KBM-7 (cell line): ENCODE measurements at regions not wholly inside any gene's neighbourhood (a gene's known extent, or its start where the extent isn't known, plus 50 kb on each side); places are given as distances from the start of the nearest gene placed in this dataset.

Source experiments
- DNase-seq: peaks from one replicate; pipeline ENCODE4 v3.0.0-alpha.2; 2015
- in situ Hi-C: fragments of 300-500 bp; cut with MboI; formaldehyde crosslinking; loops from 2 replicates; pipeline ENCODE4 v1.14.3; 2020; ENCODE audit warnings: low sequenced_read_pairs, low pct_unique_long_range_greater_than_20kb, mixed read lengths

DNA sequence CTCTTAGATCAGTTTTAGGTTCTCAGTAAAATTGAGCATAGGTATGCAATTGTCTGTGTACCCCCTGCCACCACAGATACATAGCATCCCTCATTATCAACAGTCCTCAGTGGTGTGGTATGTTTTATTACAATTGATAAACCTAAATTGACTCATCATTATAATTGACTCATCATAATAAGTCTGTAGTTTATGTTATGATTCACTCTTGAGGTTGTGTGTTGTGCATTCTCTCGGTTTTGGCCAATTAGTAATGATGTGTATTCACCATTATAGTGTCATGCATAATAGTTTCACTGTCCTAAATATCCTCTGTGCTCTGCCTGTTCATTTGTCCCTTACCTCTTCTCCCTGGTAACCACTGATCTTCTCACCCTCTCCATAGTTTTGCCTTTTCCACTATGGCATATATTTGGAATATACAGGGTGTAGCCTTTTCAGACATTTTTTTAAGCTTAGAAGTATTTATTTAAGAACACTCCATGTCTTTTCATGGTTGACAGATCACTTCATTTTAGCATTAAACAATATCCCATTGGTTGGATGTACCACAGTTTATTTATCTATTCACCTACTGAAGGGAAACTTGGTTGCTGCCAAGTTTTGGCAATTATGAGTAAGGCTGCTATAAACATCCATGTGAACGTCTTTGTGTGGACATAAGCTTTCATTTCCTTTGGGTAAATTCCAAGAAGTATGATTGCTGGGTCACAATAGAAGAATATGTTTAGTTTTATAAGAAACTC is 1620.6 kb upstream of the MIR17HG start:
- no peak for DNase-seq
- in situ Hi-C loops = no loop called here

GRCh38 chr13:89733829-89734228 is 1613.7 kb upstream of the MIR17HG start:
- in situ Hi-C loops = no loop called here
- DNase-seq = no peak

DNA sequence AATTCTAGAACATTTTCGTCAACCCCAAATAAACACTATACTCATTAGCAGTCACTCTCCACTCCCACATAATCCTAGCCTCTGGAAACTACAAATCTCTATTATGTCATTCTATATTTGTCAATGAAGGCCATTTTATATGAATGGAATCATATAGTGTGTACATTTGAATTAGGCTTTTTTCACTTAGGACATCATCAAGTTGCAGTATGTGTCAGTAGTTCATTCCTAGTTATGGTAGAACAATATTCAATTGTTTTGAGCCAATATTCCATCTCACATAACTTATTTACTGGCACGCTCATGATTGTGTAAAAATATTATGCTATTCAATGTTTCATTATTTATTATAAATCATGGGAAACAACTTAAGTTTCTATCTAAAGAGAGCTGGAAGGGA is 1610.4 kb upstream of the MIR17HG start:
- DNase-seq = no peak
- in situ Hi-C loops = no loop called here

- DNase-seq = no peak
- in situ Hi-C loops = no loop called here
Measured at GRCh38 chr13:89738072-89738471, 1609.4 kb upstream of the MIR17HG start.

DNA sequence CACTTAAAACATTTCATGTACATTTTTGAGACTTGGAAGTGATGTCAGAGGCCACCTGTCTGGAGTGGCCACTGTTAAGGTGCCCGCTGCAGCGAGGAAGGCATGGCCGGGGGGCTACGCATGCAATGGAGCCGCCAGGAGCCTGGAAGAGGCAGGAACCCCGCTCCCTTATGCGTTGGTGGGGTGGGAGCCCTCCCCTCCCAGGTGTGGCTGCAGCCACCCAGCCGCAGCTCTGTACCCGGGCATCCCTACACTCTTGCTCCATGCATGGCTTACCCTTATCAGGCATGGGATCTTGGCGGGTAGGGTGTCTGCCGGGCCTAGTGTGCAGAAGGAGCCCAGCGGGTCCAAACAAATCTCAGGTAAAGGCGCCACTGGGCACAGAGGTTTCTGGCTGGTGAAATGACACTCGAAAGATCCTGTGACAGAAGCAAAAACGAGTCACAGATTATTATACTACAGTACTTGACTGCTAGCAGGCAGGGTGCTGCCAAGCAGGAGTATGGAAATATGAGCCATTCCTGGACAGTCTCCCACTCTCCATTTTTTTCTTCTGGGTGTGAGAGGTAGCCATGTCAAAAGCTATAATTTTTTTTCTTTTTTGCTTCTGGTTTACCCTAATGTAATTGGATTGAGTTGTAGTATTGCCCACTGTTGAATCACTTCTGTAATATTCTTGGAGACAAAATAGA is 1606.3 kb upstream of the MIR17HG start:
- in situ Hi-C loops = no loop called here
- DNase-seq = no peak

DNA sequence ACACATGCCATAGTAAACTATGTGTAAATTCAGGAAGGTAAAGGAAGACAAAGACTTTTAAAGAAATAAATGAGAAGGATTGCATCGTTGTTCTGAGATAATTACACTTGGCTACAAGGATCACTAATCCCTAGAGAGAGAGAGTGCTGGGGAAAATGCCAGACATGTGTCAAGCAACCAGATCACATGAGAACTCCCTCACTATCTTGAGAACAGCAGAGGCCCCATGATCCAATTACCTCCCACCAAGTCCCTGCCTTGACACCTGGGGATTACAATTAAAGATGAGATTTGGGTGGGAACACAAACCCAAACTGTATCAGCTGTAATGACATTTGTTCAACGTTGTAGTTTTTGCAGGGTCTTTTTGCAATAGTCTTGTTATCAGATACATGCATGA is 1600.9 kb upstream of the MIR17HG start:
- in situ Hi-C loops = no loop called here

DNA sequence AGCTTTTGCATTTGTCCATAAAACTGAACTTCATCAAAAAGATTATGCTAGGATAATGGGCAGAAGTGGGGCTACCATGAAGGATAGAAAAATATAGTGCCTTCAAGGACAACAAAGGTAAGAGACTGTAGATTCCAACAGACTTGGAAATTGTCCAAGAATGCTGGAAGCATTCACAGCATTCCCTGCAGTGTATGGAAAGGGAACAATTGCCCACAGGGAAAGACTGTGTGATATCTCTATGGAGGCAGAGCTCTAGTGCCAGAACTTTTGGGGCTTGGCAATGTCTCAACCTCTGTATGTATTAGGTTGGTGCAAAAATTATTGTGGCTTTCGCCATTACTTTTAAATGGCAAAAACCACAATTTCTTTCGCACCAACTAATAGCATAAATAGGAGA is 1598.8 kb upstream of the MIR17HG start:
- in situ Hi-C loops = no loop called here
- DNase-seq = no peak

More for the DNA sequence above, 1600.9 kb upstream of the MIR17HG start:
- DNase-seq = no peak

DNA sequence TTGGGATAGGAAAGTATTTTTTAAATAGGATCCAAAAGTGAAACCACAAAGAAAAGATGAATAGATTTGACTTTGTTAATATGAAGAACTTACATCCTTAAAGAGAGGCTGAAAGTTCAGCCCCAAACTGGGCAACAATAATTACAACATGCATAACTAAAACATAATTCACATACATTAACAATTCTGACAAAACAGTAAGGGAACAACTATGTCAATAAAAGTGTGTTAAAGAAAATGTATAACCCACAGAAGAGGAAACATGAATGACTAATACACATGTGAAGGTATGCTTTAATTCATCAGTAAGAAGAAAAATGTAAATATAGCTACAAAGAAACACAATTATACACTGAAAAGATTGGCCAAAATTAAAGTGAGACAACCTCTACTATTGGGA is 1597.6 kb upstream of the MIR17HG start:
- no peak for DNase-seq
- in situ Hi-C loops = no loop called here

GRCh38 chr13:89750371-89750770 is 1597.1 kb upstream of the MIR17HG start:
- in situ Hi-C loops = no loop called here
- DNase-seq = no peak

GRCh38 chr13:89751432-89751930 is 1596.0 kb upstream of the MIR17HG start:
- in situ Hi-C loops = no loop called here
- no peak for DNase-seq

DNA sequence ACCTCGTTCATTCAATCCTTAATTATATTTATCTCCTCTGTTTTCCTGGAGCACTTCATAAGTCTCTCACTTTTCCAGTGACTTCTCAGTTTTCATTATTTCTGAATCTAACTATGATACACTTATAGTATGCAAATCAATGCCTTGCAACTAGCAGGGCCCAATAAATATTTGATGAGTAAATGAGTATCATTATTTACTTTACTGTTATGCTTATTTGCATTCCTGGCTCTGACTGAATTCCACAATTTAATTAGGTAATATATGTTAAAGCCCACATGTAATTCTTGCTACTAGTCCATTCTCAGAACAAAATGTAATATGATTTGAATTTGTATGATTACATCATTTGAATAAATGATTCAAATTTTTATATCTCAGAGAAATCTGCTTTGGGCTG is 1595.1 kb upstream of the MIR17HG start:
- DNase-seq = no peak
- in situ Hi-C loops = no loop called here

DNA sequence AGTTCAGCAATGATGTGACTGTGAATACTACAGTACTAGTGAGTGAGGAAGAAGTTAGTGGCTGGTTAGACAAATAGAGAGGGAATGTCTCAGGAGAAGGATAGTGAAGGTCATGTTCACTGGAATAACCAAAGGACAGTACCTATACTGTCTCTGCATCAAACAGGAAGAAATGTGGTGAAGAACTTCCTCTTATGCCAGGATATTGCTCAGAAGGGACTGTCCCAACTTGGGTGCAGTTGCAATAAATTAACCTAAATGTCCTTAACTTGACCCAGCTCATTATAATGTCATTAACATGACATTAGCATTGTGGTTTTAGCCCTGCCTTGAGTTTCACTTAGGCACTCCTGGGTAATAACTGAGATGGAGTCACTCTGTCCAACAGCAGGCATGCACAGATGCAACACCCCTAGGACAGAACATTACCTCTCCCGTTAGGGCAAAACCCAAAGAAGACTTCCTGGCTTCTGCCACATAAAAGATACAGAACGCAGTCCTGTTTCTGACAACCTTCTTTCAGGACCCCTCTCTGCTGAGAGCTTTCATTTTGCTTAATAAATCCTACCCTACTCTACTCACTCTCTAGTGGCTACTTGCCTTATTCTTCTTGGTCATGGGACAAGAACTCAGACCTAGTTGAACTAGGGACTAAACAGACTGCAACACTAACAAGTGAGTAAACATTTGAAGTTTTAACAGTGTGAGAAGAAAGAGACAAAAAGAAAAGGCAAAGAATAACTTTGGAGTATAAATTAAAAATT is 1591.6 kb upstream of the MIR17HG start:
- peak; percentile 6 for DNase-seq

DNA sequence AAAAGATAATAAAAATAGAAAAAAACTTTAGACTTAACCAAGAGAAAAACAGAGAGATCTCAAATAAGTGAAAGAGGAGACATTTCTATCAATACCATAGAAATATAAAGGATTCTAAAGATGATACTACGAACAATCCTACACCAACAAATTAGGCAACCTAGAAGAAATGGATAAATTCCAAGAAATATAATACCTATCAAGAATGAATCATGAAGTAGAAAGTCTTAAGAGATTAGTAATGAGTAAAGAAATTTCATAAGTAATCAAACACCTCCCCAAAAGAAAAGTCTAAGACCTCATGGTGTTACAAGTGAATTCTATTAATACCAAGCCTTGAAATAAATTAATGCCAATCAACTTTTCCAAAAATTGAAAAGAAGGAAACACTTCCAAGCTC is 1584.5 kb upstream of the MIR17HG start:
- DNase-seq = no peak
- in situ Hi-C loops = no loop called here

More for the DNA sequence above, 1591.6 kb upstream of the MIR17HG start:
- in situ Hi-C loops = no loop called here

- in situ Hi-C loops = no loop called here
- no peak for DNase-seq
Measured at GRCh38 chr13:89783221-89783755, 1564.2 kb upstream of the MIR17HG start.

DNA sequence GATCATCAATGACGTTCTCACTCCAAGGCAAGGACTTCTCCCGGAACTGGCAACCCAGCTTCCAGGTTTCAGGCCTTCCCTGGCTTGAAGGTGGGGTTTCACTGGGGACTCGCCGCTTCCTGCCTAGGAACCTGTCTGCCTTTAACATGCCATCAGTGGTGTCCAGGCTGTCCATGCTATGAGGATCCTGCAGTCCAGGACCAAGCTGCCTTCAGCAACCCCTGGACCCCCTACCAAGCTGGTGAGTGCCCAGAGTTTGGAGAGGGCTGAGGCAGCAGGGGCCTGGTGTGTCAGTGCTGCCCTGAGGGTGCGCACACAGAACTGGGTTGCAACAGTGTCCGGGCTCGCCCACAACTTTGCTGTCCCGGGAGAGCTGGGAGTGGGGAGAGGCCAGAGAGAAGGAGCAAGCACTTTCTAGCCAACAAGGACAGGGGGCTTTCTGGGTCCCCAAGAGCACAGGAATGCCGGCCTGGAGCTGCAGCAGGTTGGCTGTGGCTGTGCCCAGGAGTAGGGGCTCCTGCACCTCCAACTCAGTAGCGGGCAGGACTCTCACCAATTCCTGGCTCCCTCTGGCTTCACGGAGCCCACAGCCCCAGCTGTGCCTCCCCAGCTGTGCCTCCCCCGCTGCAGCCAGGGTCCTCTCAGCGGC is 1563.2 kb upstream of the MIR17HG start:
- in situ Hi-C loops = no loop called here
- no peak for DNase-seq

- no peak for DNase-seq
- in situ Hi-C loops = no loop called here
Measured at GRCh38 chr13:89786531-89786930, 1561.0 kb upstream of the MIR17HG start.

- DNase-seq = no peak
- in situ Hi-C loops = no loop called here
Measured at GRCh38 chr13:89790696-89791095, 1556.8 kb upstream of the MIR17HG start.

GRCh38 chr13:89791971-89792630 is 1555.4 kb upstream of the MIR17HG start:
- in situ Hi-C loops = no loop called here
- no peak for DNase-seq

GRCh38 chr13:89796196-89796595 is 1551.3 kb upstream of the MIR17HG start:
- in situ Hi-C loops = no loop called here
- DNase-seq = no peak
